GM13976 (cell line): ENCODE measurements at regions not wholly inside any gene's neighbourhood (a gene's known extent, or its start where the extent isn't known, plus 50 kb on each side); places are given as distances from the start of the nearest gene placed in this dataset.

Experiments used
- DNase-seq: peaks from one replicate; pipeline ENCODE4 v3.0.0; 2012; ENCODE audit warnings: low spot score
- in situ Hi-C: fragments of 300-500 bp; cut with MboI; formaldehyde crosslinking; loops from one replicate; pipeline ENCODE4 v1.12.0; 2022; ENCODE audit warnings: low sequenced_read_pairs, mixed read lengths, inconsistent platforms; ENCODE audit not compliant: unreplicated experiment
- TF ChIP-seq, protein P1 (sequence below): IDR thresholded peaks from 2 replicates; pipeline ENCODE4 v1.5.1; 2012; ENCODE audit warnings: borderline replicate concordance, mild to moderate bottlenecking; ENCODE audit not compliant: insufficient read depth; ENCODE audit errors: extremely low read depth, missing control alignments, control extremely low read depth

DNA sequence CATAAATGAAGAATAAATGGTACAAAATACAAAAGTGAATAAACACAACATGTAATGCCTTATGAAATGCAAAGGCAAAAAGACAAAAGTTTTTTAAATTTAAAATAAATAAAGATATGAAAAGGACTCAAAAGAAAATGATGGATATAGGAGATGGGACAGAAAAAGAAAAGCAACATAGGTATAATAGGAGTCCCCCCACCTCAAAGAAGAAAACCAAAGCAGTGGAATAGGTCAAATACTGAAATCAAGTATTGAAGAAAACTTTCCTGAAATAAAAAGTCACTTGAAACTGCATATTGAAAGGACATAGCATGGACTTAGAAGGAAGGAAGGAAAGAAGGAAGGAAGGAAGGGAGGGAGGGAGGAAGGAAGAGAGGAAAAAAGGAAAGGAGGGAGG lies 110.0 kb upstream of the FAM204A start:
- in situ Hi-C loops, result loop anchor here (25.0 kb wide), 1 partner anchor 965 kb away; no protein-coding TSS in a partner anchor
- DNase-seq, result no peak
- TF ChIP-seq, protein P1, sequence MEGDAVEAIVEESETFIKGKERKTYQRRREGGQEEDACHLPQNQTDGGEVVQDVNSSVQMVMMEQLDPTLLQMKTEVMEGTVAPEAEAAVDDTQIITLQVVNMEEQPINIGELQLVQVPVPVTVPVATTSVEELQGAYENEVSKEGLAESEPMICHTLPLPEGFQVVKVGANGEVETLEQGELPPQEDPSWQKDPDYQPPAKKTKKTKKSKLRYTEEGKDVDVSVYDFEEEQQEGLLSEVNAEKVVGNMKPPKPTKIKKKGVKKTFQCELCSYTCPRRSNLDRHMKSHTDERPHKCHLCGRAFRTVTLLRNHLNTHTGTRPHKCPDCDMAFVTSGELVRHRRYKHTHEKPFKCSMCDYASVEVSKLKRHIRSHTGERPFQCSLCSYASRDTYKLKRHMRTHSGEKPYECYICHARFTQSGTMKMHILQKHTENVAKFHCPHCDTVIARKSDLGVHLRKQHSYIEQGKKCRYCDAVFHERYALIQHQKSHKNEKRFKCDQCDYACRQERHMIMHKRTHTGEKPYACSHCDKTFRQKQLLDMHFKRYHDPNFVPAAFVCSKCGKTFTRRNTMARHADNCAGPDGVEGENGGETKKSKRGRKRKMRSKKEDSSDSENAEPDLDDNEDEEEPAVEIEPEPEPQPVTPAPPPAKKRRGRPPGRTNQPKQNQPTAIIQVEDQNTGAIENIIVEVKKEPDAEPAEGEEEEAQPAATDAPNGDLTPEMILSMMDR, result no peak

DNA sequence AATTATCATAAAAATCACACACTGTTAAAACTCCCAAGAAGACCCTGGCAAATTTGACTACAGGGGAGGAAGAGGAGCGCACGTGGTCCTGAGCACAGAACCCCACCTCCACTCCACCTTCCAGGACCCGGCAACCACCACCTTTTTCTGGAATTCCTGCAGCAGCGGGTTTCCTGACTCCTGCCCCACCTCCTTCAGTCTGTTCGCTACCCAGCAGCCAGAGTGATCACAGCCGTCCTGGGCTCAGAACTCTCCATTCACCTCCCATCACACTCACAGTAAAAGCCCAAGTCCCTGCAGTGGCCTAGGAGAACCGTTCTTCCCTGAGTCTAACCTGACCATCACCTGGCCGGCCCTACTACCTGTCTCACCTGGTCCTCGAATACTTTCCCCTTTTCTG lies 107.4 kb upstream of the FAM204A start:
- in situ Hi-C loops, result no loop called here
- DNase-seq, result no peak
- TF ChIP-seq, protein P1, result no peak

DNA sequence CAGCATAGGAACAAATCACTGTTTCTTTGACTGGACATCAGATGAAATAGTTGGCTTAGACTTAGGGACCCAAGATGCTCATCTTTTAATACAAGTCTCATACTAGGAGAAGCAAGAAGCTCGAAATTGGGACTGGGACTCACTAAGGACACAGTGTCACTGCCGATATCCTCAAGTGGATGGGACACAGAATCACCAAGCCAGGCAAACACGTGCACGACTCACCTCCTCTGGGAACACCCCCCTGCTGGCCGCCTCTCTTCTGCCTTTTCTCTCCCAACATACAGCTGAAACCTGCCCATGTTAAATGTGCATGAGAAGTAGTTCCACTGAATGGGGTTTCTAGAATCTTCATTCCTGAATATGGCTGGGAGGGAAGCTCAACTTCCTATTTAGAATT lies 106.6 kb upstream of the FAM204A start:
- TF ChIP-seq, protein P1, result no peak
- in situ Hi-C loops, result no loop called here
- no peak for DNase-seq

DNA sequence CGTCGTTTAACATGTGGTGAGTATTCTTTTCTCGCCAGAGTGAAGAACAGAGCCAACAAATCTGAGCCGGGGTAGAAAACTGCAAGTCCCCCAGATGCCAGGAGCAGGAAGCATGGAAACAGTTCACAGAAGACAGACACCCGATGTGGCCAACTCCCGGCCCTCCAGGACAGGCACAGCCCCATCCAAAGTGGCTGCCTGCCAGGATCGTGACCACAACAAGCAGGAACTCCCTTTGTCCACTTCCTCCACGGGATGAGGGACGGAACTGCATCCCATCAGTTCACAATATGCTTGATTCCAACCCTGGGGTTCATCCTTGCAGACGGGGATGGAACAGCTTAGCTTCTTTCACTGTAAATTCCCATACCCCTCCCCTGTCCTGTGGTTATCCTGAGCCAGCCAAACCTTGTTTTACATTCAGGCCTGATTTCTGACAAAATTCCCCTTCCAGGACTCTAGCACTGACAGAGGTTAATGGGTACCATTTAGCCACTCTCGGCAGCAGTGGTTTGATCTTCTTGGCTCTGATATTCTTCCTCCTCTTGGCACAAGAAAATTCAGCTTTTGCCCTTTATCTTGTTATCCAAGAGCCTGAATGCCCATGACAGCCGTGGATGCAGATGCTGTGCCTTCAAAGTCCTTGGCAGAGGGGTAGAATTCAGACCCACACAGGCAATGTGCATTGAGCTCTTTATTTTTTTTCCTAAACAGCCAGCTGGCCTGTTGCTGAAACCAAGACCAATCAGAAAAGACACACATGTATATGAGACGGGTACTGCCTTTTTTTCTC lies 105.5 kb upstream of the FAM204A start:
- TF ChIP-seq, protein P1, result no peak
- in situ Hi-C loops, result no loop called here
- DNase-seq, result no peak

DNA sequence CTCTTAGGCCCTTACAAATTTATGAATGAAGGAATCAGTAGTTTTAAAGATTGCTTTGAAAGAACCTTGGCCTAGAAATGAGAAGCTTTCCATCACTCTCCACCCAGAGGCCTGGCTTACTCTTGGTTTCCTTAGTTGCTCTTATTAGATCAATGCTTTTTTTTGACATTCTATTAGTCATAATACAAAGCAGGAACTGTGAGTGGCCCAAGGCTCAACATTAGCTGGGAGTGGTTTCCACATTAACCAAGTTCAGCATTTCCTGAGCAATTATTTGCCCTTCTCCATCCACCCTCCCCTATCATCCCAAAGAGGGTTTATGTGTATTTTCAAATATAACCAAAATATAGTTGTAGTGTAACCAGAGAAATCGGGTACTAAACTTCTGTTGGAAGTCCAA lies 103.4 kb upstream of the FAM204A start:
- TF ChIP-seq, protein P1, result no peak
- in situ Hi-C loops, result no loop called here
- no peak for DNase-seq

DNA sequence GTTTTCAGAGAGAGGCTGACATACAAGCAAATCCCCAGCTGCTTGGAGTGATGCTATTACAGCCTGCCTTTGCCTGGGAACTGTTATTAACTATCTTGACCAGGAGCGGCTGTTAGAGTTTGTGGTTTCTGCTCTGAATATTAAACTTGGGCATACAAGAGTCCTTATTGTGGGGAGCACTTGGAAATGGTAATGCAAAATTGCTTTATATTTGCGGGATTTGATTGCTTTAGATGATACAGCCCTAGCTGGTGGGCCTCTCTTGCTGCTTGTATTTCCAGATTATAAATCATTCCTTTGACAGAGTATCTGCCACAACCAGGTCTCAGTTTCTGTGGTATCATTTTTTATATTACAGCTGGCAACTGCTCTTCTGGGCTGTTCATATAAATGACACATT lies 101.9 kb upstream of the FAM204A start:
- in situ Hi-C loops, result no loop called here
- TF ChIP-seq, protein P1, result no peak
- no peak for DNase-seq
